ENCODE measurements at regions not wholly inside any gene's neighbourhood (a gene's known extent, or its start where the extent isn't known, plus 50 kb on each side); places are given as distances from the start of the nearest gene placed in this dataset.

GRCh38 chr7:110007320-110008063, 1083.4 kb upstream of the LRRN3 start:
- DNase-seq (ENCODE audit: low spot score): no peak
- Histone ChIP-seq H3K9me3 (ENCODE audit: control insufficient read depth in 4 of 4, low read length in 3 of 4) (no peaks in the 10 kb centered on the region), H3K27me3 (ENCODE audit: control insufficient read depth in 4 of 4, insufficient read depth in 4 of 4, low read length in 3 of 4) (peaks cover 0 to 1% (median 0%) of the 10 kb centered on the region in 4 donors), H3K4me1 (ENCODE audit: control insufficient read depth in 4 of 4, insufficient read depth in 4 of 4, low read length in 3 of 4) (no peaks in the 10 kb centered on the region), H3K36me3 (ENCODE audit: control insufficient read depth in 4 of 4, insufficient read depth in 3 of 4, low read depth in 1 of 4, low read length in 3 of 4) (no peaks in the 10 kb centered on the region), H3K4me3 (ENCODE audit: low read depth in 1 of 3, low read length in 3 of 3) (no peak overlapping the region), H3K27ac (ENCODE audit: low read depth in 1 of 2, low read length in 2 of 2) (no peak overlapping the region), H3K9ac (ENCODE audit: low read depth in 1 of 2, low read length in 2 of 2) (no peak overlapping the region)
- TF ChIP-seq RAD21 (IDR thresholded peaks at IDR 0.05) (no peak), NR2F2 (IDR thresholded peaks at IDR 0.05) (no peak), FOXA1 (IDR thresholded peaks at IDR 0.05) (no peak)
- WGBS: 72% methylated on average over 4 of the region's 4 CpGs

- DNase-seq (ENCODE audit: low spot score): no peak
- TF ChIP-seq SP1 (IDR thresholded peaks at IDR 0.05) (no peak), NR2F2 (IDR thresholded peaks at IDR 0.05) (no peak), GABPA (IDR thresholded peaks at IDR 0.05 in 1 of 2, conservative IDR thresholded peaks at IDR 0.05 in 1 of 2) (no peak), YY1 (IDR thresholded peaks at IDR 0.05) (no peak), RAD21 (IDR thresholded peaks at IDR 0.05) (no peak), RXRA (IDR thresholded peaks at IDR 0.05) (no peak), TAF1 (conservative IDR thresholded peaks at IDR 0.05) (no peak), FOXA1 (IDR thresholded peaks at IDR 0.05) (no peak), FOXA2 (IDR thresholded peaks at IDR 0.05) (no peak), JUND (IDR thresholded peaks at IDR 0.05) (no peak), MAX (IDR thresholded peaks at IDR 0.05) (no peak), EGR1 (IDR thresholded peaks at IDR 0.05; ENCODE audit: low read depth in 2 of 2) (no peak), HNF4A (conservative IDR thresholded peaks at IDR 0.05) (no peak), HNF4G (IDR thresholded peaks at IDR 0.05) (no peak)
- TF ChIP-seq, protein P1, sequence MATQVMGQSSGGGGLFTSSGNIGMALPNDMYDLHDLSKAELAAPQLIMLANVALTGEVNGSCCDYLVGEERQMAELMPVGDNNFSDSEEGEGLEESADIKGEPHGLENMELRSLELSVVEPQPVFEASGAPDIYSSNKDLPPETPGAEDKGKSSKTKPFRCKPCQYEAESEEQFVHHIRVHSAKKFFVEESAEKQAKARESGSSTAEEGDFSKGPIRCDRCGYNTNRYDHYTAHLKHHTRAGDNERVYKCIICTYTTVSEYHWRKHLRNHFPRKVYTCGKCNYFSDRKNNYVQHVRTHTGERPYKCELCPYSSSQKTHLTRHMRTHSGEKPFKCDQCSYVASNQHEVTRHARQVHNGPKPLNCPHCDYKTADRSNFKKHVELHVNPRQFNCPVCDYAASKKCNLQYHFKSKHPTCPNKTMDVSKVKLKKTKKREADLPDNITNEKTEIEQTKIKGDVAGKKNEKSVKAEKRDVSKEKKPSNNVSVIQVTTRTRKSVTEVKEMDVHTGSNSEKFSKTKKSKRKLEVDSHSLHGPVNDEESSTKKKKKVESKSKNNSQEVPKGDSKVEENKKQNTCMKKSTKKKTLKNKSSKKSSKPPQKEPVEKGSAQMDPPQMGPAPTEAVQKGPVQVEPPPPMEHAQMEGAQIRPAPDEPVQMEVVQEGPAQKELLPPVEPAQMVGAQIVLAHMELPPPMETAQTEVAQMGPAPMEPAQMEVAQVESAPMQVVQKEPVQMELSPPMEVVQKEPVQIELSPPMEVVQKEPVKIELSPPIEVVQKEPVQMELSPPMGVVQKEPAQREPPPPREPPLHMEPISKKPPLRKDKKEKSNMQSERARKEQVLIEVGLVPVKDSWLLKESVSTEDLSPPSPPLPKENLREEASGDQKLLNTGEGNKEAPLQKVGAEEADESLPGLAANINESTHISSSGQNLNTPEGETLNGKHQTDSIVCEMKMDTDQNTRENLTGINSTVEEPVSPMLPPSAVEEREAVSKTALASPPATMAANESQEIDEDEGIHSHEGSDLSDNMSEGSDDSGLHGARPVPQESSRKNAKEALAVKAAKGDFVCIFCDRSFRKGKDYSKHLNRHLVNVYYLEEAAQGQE (IDR thresholded peaks at IDR 0.05): no peak
- TF ChIP-seq, protein P2, sequence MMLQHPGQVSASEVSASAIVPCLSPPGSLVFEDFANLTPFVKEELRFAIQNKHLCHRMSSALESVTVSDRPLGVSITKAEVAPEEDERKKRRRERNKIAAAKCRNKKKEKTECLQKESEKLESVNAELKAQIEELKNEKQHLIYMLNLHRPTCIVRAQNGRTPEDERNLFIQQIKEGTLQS (IDR thresholded peaks at IDR 0.05): no peak
- WGBS: 47% methylated on average over 3 of the region's 3 CpGs
Measured at GRCh38 chr7:110010359-110010758, 1080.6 kb upstream of the LRRN3 start.

More at GRCh38 chr7:110010359-110010758, 1080.6 kb upstream of the LRRN3 start:
- H3K9ac ChIP-seq (ENCODE audit: low read depth in 1 of 2, low read length in 2 of 2): no peak overlapping the region
- H3K27ac ChIP-seq (ENCODE audit: low read depth in 1 of 2, low read length in 2 of 2): no peak overlapping the region
- no peaks in the 10 kb centered on the region for H3K9me3 ChIP-seq (ENCODE audit: control insufficient read depth in 4 of 4, low read length in 3 of 4)
- H3K4me3 ChIP-seq (ENCODE audit: low read depth in 1 of 3, low read length in 3 of 3): no peak overlapping the region
- H3K27me3 ChIP-seq (ENCODE audit: control insufficient read depth in 4 of 4, insufficient read depth in 4 of 4, low read length in 3 of 4): peaks cover 0 to 4% (median 1%) of the 10 kb centered on the region in 4 donors
- H3K4me1 ChIP-seq (ENCODE audit: control insufficient read depth in 4 of 4, insufficient read depth in 4 of 4, low read length in 3 of 4): no peaks in the 10 kb centered on the region
- H3K36me3 ChIP-seq (ENCODE audit: control insufficient read depth in 4 of 4, insufficient read depth in 3 of 4, low read depth in 1 of 4, low read length in 3 of 4): no peaks in the 10 kb centered on the region

All from liver (tissue), 7 donors.